ENCODE measurements at regions not wholly inside any gene's neighbourhood (a gene's known extent, or its start where the extent isn't known, plus 50 kb on each side); places are given as distances from the start of the nearest gene placed in this dataset.

GRCh38 chr10:58942724-58943123 is 233.7 kb upstream of the PHYHIPL start:
- DNase-seq, result no peak
- H3K27me3 Mint-ChIP-seq (ENCODE audit: unreplicated experiment), result peaks cover 2% of the 10 kb centered on the region
- H3K4me3 Mint-ChIP-seq (ENCODE audit: unreplicated experiment), result no peak overlapping the region
- peaks cover 3% of the 10 kb centered on the region for H3K36me3 Mint-ChIP-seq (ENCODE audit: unreplicated experiment)
- no peaks in the 10 kb centered on the region for H3K4me1 Mint-ChIP-seq (ENCODE audit: low read depth, unreplicated experiment)
- H3K27ac Mint-ChIP-seq (ENCODE audit: unreplicated experiment), result no peak overlapping the region
- H3K9me3 Mint-ChIP-seq (ENCODE audit: unreplicated experiment), result no peaks in the 10 kb centered on the region
- TF ChIP-seq CTCF (IDR thresholded peaks at IDR 0.05; ENCODE audit: partially characterized antibody, unreplicated experiment), result no peak

- H3K27ac Mint-ChIP-seq (ENCODE audit: unreplicated experiment), result no peak overlapping the region
- no peak for TF ChIP-seq CTCF (IDR thresholded peaks at IDR 0.05; ENCODE audit: partially characterized antibody, unreplicated experiment)
- no peak overlapping the region for H3K4me3 Mint-ChIP-seq (ENCODE audit: unreplicated experiment)
Measured at GRCh38 chr10:58943256-58943890, 233.1 kb upstream of the PHYHIPL start.

GRCh38 chr10:58943960-58944359 is 232.5 kb upstream of the PHYHIPL start:
- no peak overlapping the region for H3K27ac Mint-ChIP-seq (ENCODE audit: unreplicated experiment)
- peaks cover 3% of the 10 kb centered on the region for H3K36me3 Mint-ChIP-seq (ENCODE audit: unreplicated experiment)
- H3K4me3 Mint-ChIP-seq (ENCODE audit: unreplicated experiment), result no peak overlapping the region
- DNase-seq, result no peak
- no peaks in the 10 kb centered on the region for H3K4me1 Mint-ChIP-seq (ENCODE audit: low read depth, unreplicated experiment)
- H3K9me3 Mint-ChIP-seq (ENCODE audit: unreplicated experiment), result no peaks in the 10 kb centered on the region
- TF ChIP-seq CTCF (IDR thresholded peaks at IDR 0.05; ENCODE audit: partially characterized antibody, unreplicated experiment), result no peak
- H3K27me3 Mint-ChIP-seq (ENCODE audit: unreplicated experiment), result peaks cover 2% of the 10 kb centered on the region

More at GRCh38 chr10:58943256-58943890, 233.1 kb upstream of the PHYHIPL start:
- Mint-ChIP-seq H3K9me3 (ENCODE audit: unreplicated experiment) (no peaks in the 10 kb centered on the region), H3K36me3 (ENCODE audit: unreplicated experiment) (peaks cover 3% of the 10 kb centered on the region), H3K4me1 (ENCODE audit: low read depth, unreplicated experiment) (no peaks in the 10 kb centered on the region), H3K27me3 (ENCODE audit: unreplicated experiment) (peaks cover 2% of the 10 kb centered on the region)
- DNase-seq, result no peak

GRCh38 chr10:58948303-58948702 is 228.1 kb upstream of the PHYHIPL start:
- DNase-seq, result no peak
- no peak for TF ChIP-seq CTCF (IDR thresholded peaks at IDR 0.05; ENCODE audit: partially characterized antibody, unreplicated experiment)

GRCh38 chr10:58950618-58951017 is 225.8 kb upstream of the PHYHIPL start:
- DNase-seq, result no peak
- peaks cover 3% of the 10 kb centered on the region for H3K36me3 Mint-ChIP-seq (ENCODE audit: unreplicated experiment)

More at GRCh38 chr10:58948303-58948702, 228.1 kb upstream of the PHYHIPL start:
- no peaks in the 10 kb centered on the region for H3K4me1 Mint-ChIP-seq (ENCODE audit: low read depth, unreplicated experiment)
- H3K36me3 Mint-ChIP-seq (ENCODE audit: unreplicated experiment), result peaks cover 3% of the 10 kb centered on the region
- H3K27ac Mint-ChIP-seq (ENCODE audit: unreplicated experiment), result no peak overlapping the region
- H3K9me3 Mint-ChIP-seq (ENCODE audit: unreplicated experiment), result no peaks in the 10 kb centered on the region
- H3K27me3 Mint-ChIP-seq (ENCODE audit: unreplicated experiment), result peaks cover 2% of the 10 kb centered on the region
- H3K4me3 Mint-ChIP-seq (ENCODE audit: unreplicated experiment), result no peak overlapping the region

More at GRCh38 chr10:58950618-58951017, 225.8 kb upstream of the PHYHIPL start:
- Mint-ChIP-seq H3K9me3 (ENCODE audit: unreplicated experiment) (no peaks in the 10 kb centered on the region), H3K4me3 (ENCODE audit: unreplicated experiment) (no peak overlapping the region), H3K27me3 (ENCODE audit: unreplicated experiment) (peaks cover 2% of the 10 kb centered on the region), H3K4me1 (ENCODE audit: low read depth, unreplicated experiment) (no peaks in the 10 kb centered on the region), H3K27ac (ENCODE audit: unreplicated experiment) (no peak overlapping the region)
- TF ChIP-seq CTCF (IDR thresholded peaks at IDR 0.05; ENCODE audit: partially characterized antibody, unreplicated experiment), result no peak

Data from glutamatergic neuron (in vitro differentiated cells).